Skeletal muscle cell (primary cell): ENCODE measurements at regions not wholly inside any gene's neighbourhood (a gene's known extent, or its start where the extent isn't known, plus 50 kb on each side); places are given as distances from the start of the nearest gene placed in this dataset.

Experiments
- DNase-seq: peaks from one replicate; pipeline ENCODE4 v3.0.0-alpha.2; 2010; ENCODE audit warnings: low read depth
- H3K4me3 ChIP-seq: 2 replicates; pipeline ENCODE4 v1.5.1; 2011; ENCODE audit warnings: low read depth, mild to moderate bottlenecking, control low read depth, low read length, moderate library complexity

GRCh38 chr12:116628450-116628793, 69.2 kb downstream of the MAP1LC3B2 start:
- DNase-seq = no peak
- no peak overlapping the region for H3K4me3 ChIP-seq
